ENCODE measurements at regions not wholly inside any gene's neighbourhood (a gene's known extent, or its start where the extent isn't known, plus 50 kb on each side); places are given as distances from the start of the nearest gene placed in this dataset.

DNA sequence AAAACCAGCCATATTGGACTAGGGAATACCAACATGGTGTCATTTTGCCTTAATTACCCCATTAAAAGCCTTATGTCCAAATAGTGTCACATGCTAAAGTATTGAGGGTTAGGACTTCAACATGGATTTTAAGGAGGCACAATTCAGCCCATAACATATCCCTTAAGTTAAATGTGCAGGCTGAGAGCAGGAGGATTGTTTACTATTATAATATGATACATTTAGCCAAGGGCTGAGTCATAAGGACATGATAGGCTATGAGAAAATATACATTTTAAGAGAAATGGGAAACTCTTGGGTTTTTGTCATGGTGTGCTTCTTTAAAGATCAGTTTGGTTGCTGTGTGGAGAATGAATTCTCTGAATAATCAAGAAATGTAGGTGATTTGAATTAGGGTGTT is 136.8 kb downstream of the RDH14 start:
- no peak for DNase-seq (ENCODE audit: low spot score)

DNA sequence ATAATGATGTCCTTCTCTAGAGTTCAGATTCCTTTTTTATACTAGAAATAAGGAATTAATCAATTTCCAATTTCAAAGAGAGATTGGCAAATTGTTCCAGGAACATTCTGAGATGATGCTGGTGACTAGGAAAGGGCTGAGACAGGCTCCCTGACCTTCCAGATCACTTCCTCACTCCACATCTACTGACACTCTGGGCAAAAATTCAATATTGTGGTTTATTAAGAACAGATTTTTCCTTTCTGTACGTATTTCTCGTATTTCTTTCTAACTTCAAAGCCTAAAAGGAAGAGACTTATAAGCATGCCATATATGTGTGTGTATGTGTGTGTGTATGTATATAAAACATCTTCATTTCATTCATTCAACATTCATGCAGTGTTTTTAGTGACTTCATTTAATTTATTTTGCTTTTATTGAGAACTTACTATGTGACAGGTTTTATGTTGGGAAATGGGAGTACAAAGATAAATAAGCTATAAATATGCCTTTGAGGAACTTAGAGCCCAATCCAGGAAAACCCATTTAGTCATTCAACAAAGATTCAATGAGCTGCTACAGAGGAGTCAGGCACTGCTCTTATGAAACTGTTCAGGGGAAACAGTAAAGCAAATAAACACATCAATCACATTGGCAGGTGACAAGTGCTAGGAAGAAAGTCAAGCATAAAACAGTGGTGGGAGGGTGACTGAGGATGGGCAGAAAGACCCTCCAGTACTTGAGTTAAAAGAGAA is 137.9 kb downstream of the RDH14 start:
- no peak for DNase-seq (ENCODE audit: low spot score)

DNA sequence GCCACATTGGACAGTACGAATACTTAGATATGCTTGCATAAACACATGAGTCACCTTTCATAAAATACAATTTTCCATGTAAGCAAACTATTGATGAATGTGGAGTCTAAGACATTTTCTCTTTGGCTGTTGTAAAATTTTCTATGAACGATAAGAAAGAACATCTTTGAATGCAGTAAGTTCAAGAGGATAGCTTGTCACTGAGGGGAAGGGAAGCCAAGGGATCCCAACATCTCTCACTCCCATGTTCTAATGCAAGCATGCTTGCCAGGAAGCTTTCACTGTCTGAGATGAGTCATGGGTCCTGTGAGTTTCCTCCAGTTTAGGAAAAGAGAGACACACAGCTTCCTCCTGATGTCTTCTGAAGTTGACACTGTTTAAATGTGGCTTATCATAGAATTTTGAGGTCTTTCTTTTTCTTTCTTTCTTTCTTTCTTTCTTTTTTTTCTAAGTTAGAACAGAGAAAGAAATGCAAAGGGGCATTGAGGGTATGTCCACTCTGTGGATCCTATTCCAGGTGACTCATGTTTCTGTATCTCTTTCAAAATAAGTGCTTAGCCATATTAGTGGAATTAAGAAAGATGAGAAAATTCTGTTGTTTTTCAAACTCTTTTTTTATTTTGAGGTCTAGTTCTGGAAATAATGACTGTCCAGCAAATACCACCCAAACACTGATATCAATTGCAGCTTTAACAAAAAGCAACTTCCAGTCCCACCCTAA is 146.6 kb downstream of the RDH14 start:
- no peak for DNase-seq (ENCODE audit: low spot score)

DNA sequence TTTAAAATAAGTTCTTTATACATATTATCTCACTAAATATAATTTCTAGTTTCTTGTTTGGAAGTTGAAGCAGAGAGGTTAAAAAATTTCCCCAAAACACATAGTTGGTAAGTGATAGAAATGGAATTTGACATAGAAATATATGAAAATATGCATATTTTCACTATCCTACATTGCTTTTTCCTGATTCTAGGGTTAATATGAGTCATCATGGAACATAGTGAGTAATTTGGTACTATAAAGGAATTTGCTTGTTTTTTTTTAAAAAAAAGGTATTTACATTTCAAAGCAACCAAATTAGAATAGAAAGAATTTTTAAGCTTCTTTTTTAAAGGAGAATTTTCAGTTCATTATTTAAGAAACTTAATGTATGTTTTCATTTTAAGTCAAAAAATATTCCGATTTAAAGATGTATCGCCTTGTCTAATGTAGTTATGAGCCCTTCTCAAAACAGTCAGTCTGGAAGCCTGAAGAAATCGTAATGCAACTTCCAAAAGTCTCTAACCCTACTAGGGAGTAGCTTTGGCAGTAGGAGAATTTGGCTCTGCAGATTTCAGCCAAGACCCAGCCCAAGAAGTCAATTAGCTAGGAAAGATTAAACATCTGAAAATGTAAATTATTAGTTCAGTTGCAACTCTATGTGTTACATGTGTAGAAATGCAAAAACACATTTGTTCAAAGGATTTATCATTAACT is 147.3 kb downstream of the RDH14 start:
- no peak for DNase-seq (ENCODE audit: low spot score)

DNA sequence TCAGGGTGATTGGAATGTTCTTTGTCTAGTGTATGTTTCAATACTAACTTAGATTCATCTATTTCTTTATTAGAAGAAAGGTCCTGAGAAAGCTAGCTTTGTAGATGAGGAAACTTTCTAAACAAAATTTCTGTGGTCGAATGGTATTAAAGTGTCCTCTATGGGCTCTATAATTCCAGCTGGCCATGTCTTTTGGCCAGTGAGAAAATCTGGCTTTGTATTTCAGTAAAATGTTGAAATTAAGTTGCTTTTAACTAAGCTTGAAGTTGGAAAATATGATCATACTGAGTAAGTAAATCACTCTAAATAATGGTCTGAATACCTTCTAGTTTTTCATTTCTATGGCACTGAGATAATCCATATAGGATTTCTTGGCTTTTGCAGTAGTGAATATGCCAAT is 148.8 kb downstream of the RDH14 start:
- no peak for DNase-seq (ENCODE audit: low spot score)

DNA sequence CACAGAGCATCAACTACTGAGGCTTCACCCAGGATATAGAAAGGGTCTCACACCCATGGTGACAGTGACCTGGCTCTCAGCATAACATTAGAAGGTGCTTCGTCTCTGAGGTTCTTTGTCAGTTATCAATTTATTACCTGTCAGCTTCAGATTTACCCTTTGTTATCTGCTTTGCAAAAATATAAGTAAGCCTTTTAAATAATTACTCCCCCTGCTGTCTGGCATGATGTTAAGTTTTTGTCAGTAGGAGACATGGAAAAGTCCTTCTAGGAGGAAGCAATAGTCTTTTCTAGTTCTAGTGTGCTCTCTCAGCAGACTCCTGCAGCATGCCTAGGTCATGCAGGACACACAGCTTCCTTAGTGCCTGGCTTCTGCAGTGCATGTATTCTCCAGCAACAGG is 149.9 kb downstream of the RDH14 start:
- no peak for DNase-seq (ENCODE audit: low spot score)

DNA sequence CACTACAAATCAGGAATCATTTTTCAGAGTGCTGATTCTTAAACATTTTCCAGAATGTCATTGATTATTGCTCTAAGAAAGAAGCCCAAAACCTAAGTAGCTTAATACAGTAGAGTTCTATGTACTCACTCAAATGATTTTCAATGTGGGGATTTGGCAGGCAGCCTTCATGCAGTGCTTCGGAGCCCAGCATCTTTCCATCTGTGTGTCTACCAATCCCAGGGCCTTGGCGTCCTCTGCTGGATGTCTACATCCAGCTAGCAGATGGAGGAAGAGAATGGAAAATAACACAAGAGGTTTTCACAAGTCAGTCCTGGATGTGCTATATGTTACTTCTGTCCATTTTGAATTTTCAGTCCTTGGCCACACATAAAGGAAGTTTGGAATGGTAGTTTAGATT is 151.8 kb downstream of the RDH14 start:
- DNase-seq (ENCODE audit: low spot score) = no peak

DNA sequence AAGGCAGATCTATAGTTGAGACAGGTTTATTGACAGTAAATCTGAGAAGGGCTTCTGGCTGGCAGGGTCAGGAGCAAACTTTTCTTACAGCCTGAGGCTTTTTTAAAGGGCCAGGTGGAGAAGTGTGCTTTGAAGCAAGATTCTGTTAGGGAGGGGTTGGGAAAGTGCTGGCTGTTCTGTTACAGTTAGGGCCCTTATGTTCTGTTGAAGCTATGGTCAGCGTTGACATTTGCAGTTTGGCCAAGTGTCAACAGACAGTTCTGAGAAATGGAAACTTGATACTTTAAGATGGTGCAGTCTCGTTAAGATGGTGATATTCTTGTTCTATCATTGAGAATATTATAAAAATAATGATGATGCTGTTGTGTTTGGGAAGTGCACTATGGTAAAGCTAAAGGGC is 154.2 kb downstream of the RDH14 start:
- DNase-seq (ENCODE audit: low spot score) = no peak

DNA sequence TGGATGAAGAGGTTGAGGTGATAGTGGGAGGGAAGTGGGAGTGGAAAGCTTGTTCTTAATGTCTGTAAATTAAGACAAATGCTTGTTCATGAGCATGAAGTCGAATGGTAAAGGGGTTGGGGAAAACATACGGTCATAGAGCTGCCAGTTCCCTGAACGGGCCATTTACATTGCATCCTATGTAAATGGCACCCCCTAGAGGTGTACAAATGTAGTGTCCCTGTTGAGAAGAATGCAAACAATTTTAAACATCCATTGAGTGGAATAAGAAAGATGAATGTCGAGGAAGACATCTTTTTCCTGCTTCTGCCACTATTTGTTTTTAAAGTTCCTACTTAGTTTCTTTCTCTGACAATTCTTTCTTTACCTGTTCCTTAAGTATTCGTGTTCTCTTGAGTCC is 155.7 kb downstream of the RDH14 start:
- no peak for DNase-seq (ENCODE audit: low spot score)

DNA sequence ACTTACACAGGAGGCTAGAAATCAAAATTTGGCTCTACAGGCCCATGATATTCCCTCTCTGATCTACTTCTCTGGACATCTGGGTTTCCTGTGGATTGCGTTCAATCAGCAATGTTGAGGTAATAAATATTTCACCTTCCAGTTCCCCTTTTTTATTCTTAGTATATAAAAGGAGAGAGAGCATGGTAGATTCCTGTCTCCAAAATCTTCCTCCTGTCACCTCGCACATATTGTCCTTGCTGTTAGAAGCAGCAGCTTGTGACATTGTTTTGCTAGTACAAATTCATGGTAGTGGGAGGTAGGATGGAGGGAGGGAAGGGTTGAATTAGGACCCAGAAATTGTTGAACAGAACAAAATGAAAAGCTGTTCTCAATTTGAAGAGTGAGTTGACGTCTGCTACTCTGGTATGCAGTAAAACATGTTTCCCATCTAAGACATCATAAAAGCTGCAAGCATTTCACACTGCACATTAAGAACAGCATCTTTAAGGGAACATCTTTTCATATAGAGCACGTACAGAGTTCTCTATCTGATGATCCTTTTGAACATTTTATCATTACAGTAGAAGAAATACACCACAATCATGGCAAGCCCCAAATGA is 156.4 kb downstream of the RDH14 start:
- no peak for DNase-seq (ENCODE audit: low spot score)

DNA sequence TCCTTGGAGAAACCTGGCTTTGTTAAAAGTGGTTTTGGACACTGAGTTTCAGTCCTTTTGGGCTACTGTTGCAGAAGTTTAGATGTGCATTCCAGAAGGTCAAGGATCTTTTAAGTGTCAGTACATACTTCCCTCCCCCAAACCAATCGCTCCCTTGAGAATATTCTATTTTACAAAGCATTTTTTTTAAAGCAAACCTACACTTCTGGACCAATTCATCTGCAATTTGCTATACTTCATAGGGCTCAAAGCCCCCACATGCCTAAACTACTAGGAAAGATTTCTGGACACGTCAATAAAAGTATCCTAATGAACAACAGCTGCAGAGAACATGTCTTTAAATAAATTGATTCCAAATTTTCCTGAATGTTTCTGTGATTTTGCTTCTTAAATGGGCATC is 157.6 kb downstream of the RDH14 start:
- DNase-seq (ENCODE audit: low spot score) = no peak

DNA sequence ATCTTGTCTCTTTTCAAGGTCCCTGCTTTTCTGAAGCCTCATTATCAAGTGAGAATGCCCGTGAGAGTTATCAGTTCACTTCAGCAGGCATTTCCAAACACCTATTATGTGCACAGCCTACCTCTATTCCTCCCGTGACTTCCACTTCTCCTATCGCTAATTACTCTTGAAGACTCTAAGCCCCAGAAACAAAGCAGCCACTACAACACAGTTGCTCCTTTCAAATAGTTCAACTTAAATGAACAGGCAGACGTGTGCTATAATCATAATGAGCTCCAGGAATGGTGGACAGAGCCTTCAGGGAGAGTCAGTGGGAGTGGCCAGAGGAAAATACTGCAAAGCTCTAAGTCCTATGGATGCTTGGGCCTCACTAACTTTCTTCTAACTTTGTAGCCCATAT is 159.0 kb downstream of the RDH14 start:
- no peak for DNase-seq (ENCODE audit: low spot score)

DNA sequence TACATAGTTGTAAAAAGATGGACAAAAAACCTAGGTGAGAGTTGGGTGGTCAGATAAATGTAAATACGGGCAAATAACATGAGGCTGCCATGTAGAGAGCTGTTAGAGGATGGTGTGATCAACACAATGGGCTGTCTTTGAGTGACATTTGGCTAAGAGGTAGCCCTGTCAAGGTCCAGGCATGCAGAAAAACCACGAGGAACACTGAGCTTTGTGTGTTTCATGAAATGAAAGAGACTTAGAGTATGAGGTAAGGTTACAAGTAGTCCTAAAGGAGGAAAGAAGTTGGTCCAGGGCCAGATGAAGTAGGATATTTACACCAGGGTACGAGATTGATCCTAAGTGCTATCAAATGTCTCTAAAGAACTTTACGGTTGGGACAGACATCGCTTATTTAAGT is 160.9 kb downstream of the RDH14 start:
- DNase-seq (ENCODE audit: low spot score) = no peak

DNA sequence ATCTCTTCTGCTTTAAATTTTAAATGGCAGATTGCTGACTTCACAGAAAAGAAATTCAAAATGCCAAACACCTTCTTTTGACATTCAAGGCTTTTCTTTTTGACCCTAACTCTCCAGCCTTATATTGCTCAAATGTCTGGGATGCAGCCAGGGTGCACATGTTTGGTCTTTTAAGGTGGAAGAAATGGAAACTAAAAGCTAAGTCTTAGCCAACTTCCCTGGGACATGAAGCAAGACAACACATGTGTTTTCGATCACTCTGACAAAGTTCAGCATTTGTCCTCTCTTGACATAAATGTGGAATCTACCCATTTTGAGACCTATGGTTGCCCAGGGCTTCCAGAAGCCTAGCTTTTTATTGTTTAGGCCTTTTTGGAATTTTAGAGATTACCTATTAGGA is 161.6 kb downstream of the RDH14 start:
- DNase-seq (ENCODE audit: low spot score) = no peak

DNA sequence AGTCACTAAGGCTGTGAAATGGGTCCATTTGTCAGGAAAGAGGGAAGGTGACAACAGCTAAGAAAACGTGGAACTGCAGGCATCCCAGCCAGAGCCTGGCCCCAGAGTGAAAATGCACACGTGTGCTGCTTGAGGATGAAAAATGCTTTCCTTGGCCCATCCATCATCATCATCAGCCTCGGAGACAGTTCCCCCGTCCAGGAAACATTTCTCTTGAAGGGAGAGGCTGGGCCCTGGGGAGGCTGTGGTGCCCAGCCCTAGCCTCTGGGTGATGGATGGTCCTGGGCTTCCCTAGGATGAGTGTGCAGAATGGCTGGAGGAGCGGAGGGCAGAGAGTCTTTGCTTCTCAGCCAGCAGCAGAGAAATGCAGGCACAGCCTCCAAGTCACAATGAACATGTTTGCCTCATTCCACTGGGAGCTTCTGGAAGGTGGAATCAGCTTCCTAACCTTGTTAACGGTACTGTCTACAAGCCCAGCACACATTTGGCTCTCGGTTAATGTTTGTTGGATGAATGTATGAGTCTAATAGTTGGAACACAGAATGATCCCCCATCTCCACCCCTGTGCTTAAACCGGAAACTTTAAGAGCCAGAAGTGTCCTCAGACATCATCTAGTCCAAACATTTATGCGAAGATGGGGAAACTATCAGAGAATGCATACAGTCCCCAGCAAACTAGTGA is 164.0 kb downstream of the RDH14 start:
- no peak for DNase-seq (ENCODE audit: low spot score)

DNA sequence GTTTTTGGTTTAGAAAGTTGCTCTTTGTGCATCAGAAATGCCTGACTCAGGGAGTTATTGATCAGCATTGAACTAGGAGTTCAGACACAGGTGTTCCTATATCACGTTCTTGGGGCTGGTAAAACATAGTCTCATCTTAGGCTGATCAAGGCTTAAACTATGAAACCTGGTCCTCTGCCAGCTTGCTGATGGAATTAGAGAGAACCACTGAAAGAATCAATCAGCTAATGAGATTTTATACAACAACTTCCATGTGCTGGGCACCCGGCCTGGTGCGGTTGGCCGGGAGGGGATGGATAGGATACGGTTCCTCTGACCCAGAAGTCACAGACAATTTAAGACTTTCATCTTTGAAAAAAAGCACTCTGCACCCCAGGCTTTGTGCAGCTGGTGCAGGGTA is 164.9 kb downstream of the RDH14 start:
- no peak for DNase-seq (ENCODE audit: low spot score)

DNA sequence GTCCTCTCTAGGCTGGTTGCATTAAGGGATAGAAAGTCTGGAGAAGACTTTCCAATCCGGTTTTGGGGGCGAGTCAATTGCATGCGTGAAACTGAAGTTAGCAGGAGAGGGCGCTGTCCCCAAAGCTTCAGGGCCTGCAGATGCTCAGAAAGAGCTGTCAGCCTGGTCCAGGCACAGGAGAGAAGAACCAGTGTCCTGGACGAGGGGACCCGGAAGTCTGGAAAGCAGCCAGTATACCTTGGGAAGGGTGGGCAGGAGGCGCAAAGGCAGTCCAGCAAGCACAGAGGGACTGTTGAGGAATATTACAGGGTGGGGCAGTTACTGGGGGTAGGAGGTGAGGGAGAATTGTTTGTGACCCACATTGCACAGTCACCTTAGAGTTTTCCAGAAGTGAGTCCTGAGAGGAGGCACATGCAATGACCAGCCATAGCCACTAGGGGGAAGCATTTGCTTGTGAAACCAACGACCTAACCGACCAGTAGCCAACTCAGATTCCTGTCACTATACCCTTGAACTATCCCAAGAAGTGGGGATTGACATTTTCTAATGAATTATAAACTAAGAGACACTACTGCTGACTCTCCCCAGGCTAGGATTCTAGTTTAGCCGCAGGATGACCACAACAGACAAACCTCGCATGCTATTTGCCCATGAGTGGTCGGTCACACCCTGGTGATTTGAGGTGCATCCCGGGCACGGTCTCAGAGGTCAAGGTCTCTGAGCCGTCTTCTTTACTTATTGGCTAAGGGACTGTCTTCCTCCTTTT is 172.8 kb downstream of the RDH14 start:
- DNase-seq (ENCODE audit: low spot score) = peak; percentile 47

DNA sequence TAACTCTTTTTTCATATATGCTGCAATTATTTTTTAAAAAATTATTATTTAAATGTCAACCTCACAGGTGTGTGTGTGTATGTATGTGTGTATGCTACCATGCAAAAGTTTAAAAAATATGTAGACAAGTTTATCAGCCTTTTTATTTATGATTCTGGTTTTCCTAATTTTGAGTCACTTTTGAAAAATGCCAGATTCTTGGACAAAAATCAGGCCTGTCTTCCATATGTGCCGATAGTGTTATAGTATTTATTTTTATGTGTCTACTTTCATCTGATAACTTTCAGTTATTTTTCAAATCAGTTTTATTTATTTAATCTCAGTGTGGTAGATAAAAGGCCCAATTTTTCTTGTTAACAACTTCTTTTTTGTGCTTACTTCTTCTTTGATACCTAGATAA is 176.2 kb downstream of the RDH14 start:
- no peak for DNase-seq (ENCODE audit: low spot score)

DNA sequence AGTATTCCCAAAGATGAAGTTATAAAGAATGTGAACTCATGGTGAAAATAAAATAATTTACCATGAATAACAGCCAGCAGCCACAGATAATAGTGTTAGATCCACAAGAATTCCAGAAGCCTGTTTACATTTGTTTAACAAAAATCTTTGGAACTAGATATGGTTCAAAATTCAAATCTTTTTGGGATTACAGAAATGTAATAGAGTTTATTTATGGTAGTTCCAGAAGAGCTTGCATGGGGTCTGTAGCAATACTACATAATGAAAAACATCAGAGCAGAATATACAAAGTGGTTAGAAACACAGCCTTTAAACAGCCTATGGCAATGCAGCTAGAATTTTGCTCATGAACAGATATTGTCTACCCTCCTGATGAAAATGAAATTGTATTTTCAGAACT is 179.1 kb downstream of the RDH14 start:
- DNase-seq (ENCODE audit: low spot score) = no peak

DNA sequence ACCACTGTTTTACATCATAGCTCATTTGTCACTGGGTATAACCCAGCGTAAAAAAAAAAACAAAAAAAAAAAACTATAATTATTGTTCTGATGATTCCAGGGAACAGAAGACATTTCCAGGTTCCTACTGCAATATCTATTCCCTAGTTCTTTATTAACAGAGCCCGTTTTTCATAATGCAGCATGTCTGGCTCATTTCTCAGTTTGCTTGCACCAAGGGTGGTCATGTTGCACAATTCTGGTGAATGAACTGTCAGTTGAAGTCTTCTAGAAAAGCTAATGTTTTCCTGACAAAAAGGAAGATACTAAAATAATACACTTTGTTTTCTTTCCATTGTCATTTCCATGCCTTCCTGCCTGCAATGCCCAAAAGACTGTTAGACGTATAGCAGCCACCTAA is 180.1 kb downstream of the RDH14 start:
- no peak for DNase-seq (ENCODE audit: low spot score)

DNA sequence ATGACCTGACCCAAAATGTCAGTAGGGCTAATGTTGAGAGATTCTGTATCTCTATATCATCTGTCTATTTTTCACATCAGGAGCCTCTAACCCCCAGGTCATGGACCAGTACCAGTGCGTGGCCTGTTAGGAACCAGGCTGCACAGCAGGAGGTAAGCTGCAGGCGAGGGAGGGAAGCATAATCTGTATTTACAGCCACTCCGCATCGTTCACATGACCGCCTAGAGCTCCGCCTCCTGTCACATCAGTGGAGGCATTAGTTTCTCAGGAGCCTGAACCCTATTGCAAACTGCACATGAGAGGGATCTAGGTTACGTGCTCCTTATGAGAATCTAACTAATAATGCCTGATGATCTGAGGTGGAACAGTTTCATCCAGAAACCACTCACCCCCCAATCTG is 180.6 kb downstream of the RDH14 start:
- no peak for DNase-seq (ENCODE audit: low spot score)
